ENCODE measurements at regions not wholly inside any gene's neighbourhood (a gene's known extent, or its start where the extent isn't known, plus 50 kb on each side); places are given as distances from the start of the nearest gene placed in this dataset.

DNA sequence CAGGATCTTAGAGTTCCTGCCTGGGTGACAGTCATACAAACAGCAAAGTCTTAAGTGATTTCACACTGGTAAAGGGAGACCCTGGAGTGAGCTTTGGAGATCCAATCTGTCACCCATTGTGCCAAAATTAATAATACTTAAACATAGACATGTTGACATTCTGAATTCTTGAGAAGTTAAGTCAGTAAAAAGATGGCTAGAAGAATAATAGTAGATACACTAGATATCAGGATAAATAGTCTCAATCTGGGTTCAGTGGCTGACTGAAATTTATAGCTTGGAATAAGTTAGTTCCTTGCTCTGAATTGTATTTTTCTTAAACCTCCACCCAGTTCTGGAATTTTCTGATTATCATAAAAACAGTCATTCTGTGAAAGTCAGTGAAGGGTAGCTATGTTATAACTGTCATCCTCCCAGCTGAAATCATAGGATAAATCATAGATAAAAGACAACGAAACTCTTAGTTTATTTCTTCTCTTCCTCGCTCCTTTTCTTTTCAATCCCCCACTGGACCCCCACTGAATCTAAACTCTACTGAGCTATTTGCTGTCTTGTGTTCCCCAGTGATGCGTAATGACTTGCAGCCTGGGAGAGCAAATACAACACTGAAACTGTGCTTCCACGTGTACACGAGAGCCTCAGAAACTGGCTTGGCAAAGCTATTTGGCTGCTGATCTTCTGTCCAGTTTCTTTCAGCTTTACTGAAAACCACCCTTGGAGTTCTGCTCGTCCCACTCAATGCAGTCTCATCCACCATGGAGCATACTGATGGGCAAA, 175.4 kb upstream of the TP63 start:
- no peak for DNase-seq

DNA sequence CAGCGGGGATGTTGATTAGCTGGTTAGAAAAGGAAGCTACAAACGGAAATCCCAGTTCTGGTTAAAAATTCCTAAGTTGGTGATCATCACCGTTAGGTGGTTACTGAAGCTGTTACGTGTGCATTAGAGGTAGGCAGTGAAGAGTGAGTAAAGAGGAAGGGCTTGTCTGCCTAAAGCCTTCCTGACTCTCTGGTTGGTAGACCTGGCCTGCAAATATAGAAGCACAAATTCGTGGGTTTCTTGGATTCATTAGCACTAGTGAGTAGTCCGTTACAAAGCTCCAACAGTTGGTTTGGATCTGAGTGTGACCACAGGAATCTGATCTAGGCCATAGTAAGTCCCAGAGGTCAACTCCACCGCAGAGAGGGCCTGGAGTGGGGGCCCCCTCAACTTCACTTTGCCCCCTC, 174.0 kb upstream of the TP63 start:
- DNase-seq = no peak

DNA sequence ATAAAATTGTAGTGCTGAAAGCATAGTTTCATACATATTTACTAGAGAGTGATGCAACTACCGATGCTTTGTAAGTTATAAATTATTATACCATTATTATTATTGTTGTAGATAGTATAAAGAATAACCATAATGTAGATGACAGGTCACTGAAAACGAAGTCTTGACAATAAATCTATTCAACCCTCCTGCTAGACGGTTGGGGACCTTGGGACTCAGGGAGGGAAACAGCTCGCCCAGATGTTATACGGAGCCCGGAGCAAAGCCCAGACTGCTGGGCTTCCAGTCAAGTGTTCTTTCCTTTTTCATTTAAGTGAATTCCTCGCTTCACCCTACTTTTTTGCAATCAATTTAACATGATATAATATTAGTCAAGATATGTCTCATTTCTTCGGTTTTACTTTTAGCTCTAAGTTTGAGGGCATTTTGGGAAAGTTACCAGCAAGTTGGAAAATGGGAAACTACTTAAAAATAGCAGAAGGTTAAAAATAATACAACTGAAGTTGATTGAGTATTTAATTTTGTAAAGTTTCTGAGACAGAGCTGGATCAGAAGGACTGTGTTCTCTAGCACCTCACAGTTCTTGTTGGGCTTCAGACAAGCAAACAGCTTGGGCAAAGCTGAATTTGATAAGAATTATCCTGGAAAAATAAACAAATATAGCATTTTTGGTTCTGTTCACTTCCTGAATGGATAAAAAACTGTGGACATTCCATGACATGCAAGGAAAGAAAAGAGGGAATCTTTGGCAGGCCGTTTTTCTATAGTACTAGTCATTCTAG, 173.4 kb upstream of the TP63 start:
- DNase-seq = no peak

DNA sequence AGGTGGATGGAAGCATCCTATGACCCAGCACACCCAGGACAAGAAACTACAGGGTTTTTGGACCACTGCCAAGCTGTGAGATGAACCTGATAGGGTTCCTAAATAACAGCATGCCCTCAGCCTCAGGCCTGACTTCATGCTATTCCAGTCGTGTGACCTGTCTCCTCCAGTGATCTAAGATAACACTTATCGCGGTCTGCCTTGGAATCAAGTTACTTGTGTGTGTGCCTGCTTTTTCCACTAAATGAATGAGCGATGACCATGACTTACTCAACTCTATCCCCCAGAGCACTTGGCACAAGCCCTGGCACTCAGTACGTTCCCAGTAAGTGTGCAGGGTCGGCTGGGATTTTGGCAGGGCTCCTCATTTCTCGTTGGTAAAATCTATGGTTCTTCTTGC, 172.7 kb upstream of the TP63 start:
- no peak for DNase-seq

GRCh38 chr3:189459231-189459630, 172.0 kb upstream of the TP63 start:
- no peak for DNase-seq

GRCh38 chr3:189460511-189460910, 170.7 kb upstream of the TP63 start:
- no peak for DNase-seq

DNA sequence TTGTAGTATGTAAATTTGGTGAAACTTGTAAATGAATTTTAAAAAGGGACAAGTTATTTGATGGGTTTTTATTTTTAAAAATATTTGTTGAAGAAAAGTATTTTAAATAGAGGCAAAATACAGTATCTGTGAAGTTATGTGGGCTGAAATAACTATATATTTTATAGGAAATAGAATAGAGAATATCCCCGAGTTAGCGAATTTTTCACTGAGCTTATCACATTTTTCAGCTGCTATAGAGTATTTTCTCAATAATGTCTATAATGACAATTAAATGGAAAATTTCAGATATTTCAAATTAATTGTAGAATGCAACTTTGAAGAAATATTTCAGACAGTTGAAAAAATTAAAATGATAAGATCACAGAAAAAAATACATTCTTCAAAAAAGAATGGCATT, 166.4 kb upstream of the TP63 start:
- DNase-seq = no peak

DNA sequence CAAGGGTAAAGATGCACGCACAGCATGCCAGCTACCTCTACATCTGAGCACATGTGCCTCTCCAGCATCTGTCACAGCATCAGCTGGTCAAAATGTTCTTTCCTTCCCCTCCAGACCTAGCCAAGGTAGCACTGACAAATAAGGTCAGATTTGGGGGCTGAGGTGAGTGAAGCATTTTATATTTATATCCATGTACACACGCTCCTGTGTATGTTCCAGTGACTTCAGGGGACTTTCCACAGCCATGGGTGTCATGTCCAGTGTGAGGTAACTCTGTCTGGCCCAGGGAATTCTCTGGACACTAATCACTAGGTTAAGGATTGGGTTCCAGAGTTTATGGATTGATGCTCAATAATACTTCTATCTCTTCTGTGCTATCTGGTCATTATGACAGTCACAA, 165.2 kb upstream of the TP63 start:
- DNase-seq = no peak

DNA sequence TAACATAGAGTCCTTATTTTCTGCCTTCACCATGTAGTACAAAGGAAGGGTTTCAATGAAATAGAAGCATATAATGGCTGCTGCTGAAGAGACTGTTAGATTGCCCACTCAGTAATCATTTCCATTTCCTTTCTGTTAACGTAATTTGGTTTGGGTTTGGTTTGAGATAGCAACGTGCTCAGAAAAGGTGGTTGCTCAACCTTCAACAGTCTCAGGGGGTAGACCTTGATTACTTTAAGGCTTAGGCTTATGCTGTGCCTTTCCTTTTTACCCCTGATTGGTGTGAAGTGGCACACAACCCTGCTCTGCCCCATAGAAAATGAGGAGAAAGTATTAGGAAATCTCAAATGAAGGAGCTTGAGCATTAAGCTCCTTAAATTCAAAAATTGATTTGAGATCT, 163.7 kb upstream of the TP63 start:
- DNase-seq = no peak

DNA sequence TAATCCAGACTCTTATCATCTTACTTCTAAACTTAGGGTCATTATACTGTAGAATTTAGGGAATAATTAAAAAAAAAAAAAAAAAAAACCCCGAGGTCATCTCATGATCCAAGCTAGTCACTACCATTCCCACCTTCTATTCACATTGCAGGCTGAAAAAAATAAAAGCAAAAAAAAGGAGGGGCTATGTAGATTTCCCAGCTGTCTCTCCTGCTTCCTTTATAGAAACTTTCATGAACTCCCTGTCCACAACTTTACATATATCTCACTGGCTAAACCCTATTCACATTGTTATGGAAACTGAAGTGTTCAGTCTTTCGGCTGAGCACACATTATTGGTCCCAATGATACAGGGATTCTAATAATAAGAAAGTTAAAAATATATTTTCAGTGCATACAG, 156.2 kb upstream of the TP63 start:
- DNase-seq = no peak

DNA sequence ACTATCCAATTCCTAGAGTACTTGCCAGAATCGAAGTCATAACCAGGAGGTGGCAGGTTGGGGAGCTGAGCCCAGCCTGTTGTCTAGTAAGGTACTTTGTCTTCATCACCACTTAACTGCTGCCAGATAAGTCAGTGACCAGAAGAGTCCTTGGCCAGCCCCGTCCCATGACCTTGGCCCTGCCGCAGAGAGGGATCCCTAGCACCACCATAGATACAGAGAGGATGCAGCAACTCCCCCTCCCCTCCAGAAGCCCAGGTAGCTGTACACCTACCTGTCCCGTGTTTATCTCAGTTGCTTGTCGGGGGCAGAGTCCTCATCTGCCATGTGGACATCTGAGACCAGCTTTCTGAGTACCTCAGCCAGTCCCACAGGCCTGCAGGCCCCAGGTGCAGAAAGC, 153.6 kb upstream of the TP63 start:
- no peak for DNase-seq

- DNase-seq = no peak
Measured at GRCh38 chr3:189486556-189486955, 144.6 kb upstream of the TP63 start.

DNA sequence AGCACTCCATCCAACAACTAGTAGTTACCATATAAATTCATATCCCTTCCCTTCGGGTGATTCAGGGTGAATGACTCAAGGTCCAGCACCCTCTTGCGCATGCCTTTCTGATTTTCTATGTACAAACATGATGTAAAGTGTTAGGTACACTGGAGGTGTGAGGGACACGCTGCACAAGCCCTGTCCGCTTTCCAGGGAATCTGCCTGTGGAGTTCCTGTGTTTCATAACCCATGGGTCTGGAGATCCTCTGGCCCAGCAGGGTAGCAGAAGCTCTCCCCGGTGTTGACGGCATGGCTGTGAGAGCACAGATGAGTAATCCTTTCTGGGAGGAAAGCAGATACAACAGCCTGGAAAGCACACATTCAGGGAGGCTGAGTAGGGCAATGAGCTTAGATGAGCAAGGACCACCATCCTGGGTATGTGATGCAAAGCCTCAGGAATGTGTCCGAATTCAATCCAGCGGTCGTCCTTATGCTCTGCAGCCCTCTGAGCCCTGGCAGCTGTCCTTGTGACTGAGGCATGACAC, 142.9 kb upstream of the TP63 start:
- no peak for DNase-seq

DNA sequence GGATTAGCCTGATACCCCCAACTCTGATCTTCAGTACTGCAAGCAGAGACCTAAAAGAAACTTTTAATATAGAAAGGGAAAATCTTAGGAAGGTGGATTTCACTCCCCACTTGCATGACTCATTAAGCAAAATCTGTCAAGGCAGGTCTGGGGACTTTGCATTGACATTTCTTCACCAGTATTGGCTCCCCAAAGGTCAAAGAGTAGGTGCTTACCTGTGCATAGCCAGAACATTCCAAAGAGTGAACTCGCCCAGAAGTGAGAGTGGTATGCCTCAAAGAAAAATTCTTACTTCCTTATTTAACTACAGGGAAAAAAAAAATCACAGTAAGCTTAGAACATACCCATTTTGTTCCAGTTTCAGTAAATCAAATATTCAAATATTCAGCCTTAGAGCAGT, 140.9 kb upstream of the TP63 start:
- DNase-seq = no peak

DNA sequence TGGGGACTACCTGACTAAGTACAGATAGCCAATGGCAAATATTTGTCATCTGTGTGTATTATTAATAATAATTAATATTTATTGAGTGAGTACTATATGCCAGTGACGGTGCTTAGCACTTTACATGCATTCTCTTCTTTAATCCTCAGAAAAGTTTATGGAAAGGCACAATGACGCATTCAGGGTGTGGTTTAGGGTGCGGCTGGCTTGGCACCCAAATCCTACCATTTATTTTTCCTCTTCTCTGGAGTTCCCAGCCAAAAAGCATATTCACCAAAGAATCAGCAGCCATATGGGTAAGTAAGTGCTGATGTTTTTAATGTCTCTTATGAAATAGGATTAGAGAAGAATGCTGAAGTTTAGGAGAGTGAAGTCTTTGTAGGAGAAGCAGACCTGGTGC, 140.4 kb upstream of the TP63 start:
- DNase-seq = no peak

GRCh38 chr3:189491831-189492230, 139.4 kb upstream of the TP63 start:
- no peak for DNase-seq

DNA sequence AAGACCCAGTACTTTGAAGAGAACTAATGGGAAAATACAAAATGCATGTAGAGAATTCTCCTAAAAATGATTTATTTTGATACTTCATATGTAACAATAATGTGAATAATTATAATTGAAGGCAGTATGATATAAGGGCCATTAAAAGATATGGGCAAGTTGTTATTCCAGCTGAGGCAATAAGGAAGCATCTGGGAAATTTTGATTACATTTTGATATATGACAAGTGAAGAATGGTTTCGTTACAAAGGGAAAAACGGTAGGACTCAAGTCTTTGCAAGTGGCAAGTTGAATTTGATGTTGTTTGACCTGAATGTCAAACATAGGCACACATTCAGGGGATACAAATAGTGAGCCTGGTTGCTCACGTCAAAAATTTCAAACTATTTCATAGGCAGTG, 137.9 kb upstream of the TP63 start:
- DNase-seq = no peak

DNA sequence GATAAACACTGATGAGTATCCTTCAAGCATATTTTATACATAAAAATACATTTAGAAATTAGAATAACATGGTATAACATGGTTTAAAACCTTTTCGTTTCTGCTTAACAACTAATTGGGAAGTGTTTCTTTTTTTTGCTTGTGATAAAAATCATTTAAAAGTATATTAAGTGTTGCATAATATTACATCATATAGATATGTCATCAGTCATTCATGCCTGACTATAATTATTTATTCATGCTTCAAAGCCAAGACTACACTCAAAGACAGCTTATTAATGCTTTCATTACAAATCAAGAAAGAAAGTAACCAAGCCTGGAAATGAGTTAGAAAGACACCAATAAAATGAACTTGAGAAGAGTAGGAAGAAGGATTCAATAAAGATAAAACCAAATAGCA, 136.6 kb upstream of the TP63 start:
- DNase-seq = no peak

- no peak for DNase-seq
Measured at GRCh38 chr3:189496375-189497138, 134.6 kb upstream of the TP63 start.

- no peak for DNase-seq
Measured at GRCh38 chr3:189498995-189499704, 132.0 kb upstream of the TP63 start.

DNA sequence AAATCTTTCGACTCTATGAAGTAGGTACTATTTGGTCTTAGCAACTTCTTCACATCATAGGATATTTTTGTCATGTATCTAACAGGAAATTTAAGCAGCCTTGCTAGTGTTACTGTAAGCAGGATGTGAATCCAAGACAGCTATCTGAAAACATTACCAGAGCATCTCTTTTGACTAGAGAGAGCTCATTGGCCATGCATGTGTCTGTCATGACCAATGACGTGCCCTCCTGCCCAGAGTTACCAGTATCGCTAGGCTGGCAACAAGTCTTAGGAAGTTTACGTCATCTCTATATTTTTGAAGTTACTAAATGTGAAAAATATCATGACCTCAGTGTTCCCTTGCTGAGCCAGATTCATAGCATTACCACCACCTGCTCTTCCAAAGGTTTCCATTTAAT, 130.9 kb upstream of the TP63 start:
- DNase-seq = no peak

- no peak for DNase-seq
Measured at GRCh38 chr3:189500798-189501495, 130.2 kb upstream of the TP63 start.
